ENCODE measurements at regions not wholly inside any gene's neighbourhood (a gene's known extent, or its start where the extent isn't known, plus 50 kb on each side); places are given as distances from the start of the nearest gene placed in this dataset.
"Not testable (repeated sequence)": the region's sequence is repeated elsewhere in the genome, so short reads cannot be mapped to it uniquely, and the experiment has no call there.

DNA sequence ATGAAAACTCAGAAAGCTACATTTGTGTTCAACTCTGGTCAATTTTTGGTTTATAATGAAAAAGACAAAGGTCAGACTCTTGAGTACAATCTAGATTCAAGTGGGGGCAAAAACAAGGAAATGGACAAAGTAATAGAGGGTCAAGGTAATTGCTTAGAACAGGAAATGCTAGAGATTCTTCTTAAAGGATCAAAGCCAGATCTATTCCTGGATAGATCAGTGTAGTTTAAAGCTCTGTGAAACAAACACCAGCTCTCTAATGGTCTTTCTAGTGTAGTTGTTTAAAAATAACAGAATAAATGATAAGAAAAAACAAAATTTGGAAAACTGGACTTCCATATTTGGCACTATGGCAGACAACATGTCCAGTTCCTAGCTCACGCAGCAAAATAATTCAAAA lies 70.7 kb upstream of the SLC8A3 start:
- WGBS, 2 donors = 94 to 97% methylated on average over 1 of the region's 1 CpG
- H3K36me3 ChIP-seq (ENCODE audit: control insufficient read depth in 4 of 4, insufficient read depth in 4 of 4, low read length in 4 of 4) = no peaks in the 10 kb centered on the region
- H3K27ac ChIP-seq (ENCODE audit: low read depth in 1 of 2, low read length in 1 of 2) = no peak overlapping the region
- H3K27me3 ChIP-seq (ENCODE audit: control insufficient read depth in 3 of 3, insufficient read depth in 3 of 3, low read length in 2 of 3) = peaks cover 0 to 5% (median 0%) of the 10 kb centered on the region in 3 donors
- no peak overlapping the region for H3K9ac ChIP-seq (ENCODE audit: insufficient read depth in 1 of 2, low read length in 2 of 2)
- H3K4me1 ChIP-seq (ENCODE audit: control insufficient read depth in 5 of 5, insufficient read depth in 5 of 5, low read length in 5 of 5) = peaks cover 0 to 5% (median 0%) of the 10 kb centered on the region in 5 donors
- DNase-seq (no peak), ATAC-seq (ENCODE audit: insufficient read depth, low FRiP score) (no peak)
- no peak overlapping the region for H3K4me3 ChIP-seq
- H3K9me3 ChIP-seq (ENCODE audit: control insufficient read depth in 4 of 4, insufficient read depth in 3 of 4, low read length in 3 of 4) = peaks cover 0 to 9% (median 0%) of the 10 kb centered on the region in 4 donors
- TF ChIP-seq, protein P1, sequence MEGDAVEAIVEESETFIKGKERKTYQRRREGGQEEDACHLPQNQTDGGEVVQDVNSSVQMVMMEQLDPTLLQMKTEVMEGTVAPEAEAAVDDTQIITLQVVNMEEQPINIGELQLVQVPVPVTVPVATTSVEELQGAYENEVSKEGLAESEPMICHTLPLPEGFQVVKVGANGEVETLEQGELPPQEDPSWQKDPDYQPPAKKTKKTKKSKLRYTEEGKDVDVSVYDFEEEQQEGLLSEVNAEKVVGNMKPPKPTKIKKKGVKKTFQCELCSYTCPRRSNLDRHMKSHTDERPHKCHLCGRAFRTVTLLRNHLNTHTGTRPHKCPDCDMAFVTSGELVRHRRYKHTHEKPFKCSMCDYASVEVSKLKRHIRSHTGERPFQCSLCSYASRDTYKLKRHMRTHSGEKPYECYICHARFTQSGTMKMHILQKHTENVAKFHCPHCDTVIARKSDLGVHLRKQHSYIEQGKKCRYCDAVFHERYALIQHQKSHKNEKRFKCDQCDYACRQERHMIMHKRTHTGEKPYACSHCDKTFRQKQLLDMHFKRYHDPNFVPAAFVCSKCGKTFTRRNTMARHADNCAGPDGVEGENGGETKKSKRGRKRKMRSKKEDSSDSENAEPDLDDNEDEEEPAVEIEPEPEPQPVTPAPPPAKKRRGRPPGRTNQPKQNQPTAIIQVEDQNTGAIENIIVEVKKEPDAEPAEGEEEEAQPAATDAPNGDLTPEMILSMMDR (IDR thresholded peaks at IDR 0.05; ENCODE audit: control extremely low read depth, extremely low read depth) = no peak

DNA sequence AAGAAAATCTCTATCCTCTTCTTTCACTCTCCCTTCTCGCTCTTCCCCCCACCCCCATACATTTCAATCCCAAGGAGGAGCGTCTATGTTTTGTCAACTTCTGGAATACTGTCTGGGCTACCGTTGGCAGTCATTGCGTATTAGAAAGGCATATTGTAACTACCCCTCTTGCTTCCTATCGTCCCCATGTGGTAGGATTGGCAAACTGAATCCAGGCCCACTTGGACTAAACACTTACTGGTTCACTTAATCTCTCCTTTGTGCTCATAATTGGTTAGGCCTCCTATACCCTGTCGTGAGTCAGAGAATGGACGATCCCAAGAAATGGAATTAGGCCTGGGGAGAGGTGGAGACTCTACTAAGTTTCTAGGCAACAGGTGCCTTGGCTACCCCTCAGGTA lies 68.8 kb upstream of the SLC8A3 start:
- Histone ChIP-seq H3K4me3 (no peak overlapping the region), H3K4me1 (ENCODE audit: control insufficient read depth in 5 of 5, insufficient read depth in 5 of 5, low read length in 5 of 5) (peaks cover 0 to 6% (median 0%) of the 10 kb centered on the region in 5 donors), H3K27me3 (ENCODE audit: control insufficient read depth in 3 of 3, insufficient read depth in 3 of 3, low read length in 2 of 3) (peaks cover 0 to 5% (median 0%) of the 10 kb centered on the region in 3 donors), H3K9me3 (ENCODE audit: control insufficient read depth in 4 of 4, insufficient read depth in 3 of 4, low read length in 3 of 4) (peaks cover 0 to 9% (median 0%) of the 10 kb centered on the region in 4 donors), H3K27ac (ENCODE audit: low read depth in 1 of 2, low read length in 1 of 2) (no peak overlapping the region), H3K36me3 (ENCODE audit: control insufficient read depth in 4 of 4, insufficient read depth in 4 of 4, low read length in 4 of 4) (no peaks in the 10 kb centered on the region), H3K9ac (ENCODE audit: insufficient read depth in 1 of 2, low read length in 2 of 2) (no peak overlapping the region)
- no peak for DNase-seq
- no peak for ATAC-seq (ENCODE audit: insufficient read depth, low FRiP score)
- TF ChIP-seq, protein P1 (IDR thresholded peaks at IDR 0.05; ENCODE audit: control extremely low read depth, extremely low read depth) = no peak
- WGBS, 2 donors = 76 to 77% methylated on average over 7 of the region's 7 CpGs

DNA sequence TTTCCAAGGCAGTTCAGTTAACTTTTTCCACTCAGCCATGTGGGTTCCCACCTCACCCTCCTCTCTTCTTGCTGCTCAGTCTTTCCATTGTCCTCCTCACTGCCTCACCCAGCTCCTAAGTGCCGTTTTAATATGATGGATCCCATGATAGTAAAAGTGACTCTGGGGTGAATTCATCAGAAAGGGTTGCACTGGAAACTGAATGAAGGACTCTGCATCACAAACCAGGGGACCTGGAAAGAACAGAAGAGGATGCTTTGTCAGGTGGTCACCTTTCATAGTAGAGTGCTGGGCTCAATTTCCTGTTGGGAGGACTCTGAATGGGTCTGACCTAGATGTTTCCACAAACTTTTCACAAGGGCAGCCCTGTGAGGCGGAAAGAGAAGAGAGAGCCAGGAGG lies 67.8 kb upstream of the SLC8A3 start:
- no peak overlapping the region for H3K4me3 ChIP-seq
- no peak overlapping the region for H3K27ac ChIP-seq (ENCODE audit: low read depth in 1 of 2, low read length in 1 of 2)
- H3K36me3 ChIP-seq (ENCODE audit: control insufficient read depth in 4 of 4, insufficient read depth in 4 of 4, low read length in 4 of 4) = no peaks in the 10 kb centered on the region
- H3K9me3 ChIP-seq (ENCODE audit: control insufficient read depth in 4 of 4, insufficient read depth in 3 of 4, low read length in 3 of 4) = peaks cover 0 to 9% (median 0%) of the 10 kb centered on the region in 4 donors
- 37 to 39% methylated on average over 2 of the region's 2 CpGs for WGBS, 2 donors
- H3K9ac ChIP-seq (ENCODE audit: insufficient read depth in 1 of 2, low read length in 2 of 2) = no peak overlapping the region
- H3K4me1 ChIP-seq (ENCODE audit: control insufficient read depth in 5 of 5, insufficient read depth in 5 of 5, low read length in 5 of 5) = peaks cover 0 to 6% (median 0%) of the 10 kb centered on the region in 5 donors
- peaks cover 0 to 5% (median 0%) of the 10 kb centered on the region in 3 donors for H3K27me3 ChIP-seq (ENCODE audit: control insufficient read depth in 3 of 3, insufficient read depth in 3 of 3, low read length in 2 of 3)
- DNase-seq (no peak), ATAC-seq (ENCODE audit: insufficient read depth, low FRiP score) (no peak)
- TF ChIP-seq, protein P1 (IDR thresholded peaks at IDR 0.05; ENCODE audit: control extremely low read depth, extremely low read depth) = no peak

DNA sequence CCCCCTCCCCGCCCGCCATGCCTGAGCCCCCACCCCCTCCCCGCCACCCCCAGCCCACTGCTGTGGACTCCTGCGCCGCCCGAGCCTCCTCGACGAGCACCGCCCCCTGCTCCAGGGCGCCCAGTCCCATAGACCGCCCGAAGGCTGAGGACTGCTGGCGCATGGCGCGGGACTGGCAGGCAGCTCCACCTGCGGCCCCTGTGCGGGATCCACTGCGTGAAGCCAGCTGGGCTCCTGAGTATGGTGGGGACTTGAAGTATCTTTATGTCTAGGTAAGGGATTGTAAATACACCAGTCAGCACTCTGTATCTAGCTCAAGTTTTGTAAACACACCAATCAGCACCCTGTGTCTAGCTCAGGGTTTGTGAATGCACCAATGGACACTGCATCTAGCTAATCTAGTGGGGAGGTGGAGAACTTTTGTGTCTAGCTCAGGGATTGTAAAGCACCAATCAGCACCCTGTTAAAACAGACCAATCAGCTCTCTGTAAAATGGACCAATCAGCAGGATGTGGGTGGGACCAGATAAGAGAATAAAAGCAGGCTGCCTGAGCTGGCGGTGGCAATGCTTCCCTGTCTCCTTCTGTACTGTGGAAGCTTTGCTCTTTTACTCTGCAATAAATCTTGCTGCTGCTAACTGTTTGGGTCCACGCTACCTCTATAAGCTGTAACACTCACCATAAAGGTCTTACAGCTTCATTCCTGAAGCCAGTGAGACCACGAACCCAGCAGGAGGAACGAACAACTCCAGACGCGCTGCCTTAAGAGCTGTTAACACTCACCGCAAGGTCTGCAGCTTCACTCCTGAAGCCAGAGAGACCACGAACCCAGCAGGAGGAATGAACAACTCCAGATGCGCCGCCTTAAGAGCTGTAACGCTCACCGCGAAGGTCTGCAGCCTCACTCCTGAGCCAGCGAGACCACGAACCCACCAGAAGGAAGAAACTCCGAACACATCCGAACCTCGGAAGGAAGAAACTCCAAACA lies 66.6 kb upstream of the SLC8A3 start:
- ATAC-seq (ENCODE audit: insufficient read depth, low FRiP score); H3K4me3 ChIP-seq; H3K4me1 ChIP-seq (ENCODE audit: control insufficient read depth in 5 of 5, insufficient read depth in 5 of 5, low read length in 5 of 5); H3K27ac ChIP-seq (ENCODE audit: low read depth in 1 of 2, low read length in 1 of 2); H3K36me3 ChIP-seq (ENCODE audit: control insufficient read depth in 4 of 4, insufficient read depth in 4 of 4, low read length in 4 of 4); H3K27me3 ChIP-seq (ENCODE audit: control insufficient read depth in 3 of 3, insufficient read depth in 3 of 3, low read length in 2 of 3); H3K9me3 ChIP-seq (ENCODE audit: control insufficient read depth in 4 of 4, insufficient read depth in 3 of 4, low read length in 3 of 4); H3K9ac ChIP-seq (ENCODE audit: insufficient read depth in 1 of 2, low read length in 2 of 2): not testable (repeated sequence)
- 47 to 50% methylated on average over 33 to 34 of the region's 36 CpGs for WGBS, 2 donors
- DNase-seq = peak; percentile 10 to 33 (median 12)

Measured in lung (tissue), 11 donors.